ENCODE measurements at regions not wholly inside any gene's neighbourhood (a gene's known extent, or its start where the extent isn't known, plus 50 kb on each side); places are given as distances from the start of the nearest gene placed in this dataset.

DNA sequence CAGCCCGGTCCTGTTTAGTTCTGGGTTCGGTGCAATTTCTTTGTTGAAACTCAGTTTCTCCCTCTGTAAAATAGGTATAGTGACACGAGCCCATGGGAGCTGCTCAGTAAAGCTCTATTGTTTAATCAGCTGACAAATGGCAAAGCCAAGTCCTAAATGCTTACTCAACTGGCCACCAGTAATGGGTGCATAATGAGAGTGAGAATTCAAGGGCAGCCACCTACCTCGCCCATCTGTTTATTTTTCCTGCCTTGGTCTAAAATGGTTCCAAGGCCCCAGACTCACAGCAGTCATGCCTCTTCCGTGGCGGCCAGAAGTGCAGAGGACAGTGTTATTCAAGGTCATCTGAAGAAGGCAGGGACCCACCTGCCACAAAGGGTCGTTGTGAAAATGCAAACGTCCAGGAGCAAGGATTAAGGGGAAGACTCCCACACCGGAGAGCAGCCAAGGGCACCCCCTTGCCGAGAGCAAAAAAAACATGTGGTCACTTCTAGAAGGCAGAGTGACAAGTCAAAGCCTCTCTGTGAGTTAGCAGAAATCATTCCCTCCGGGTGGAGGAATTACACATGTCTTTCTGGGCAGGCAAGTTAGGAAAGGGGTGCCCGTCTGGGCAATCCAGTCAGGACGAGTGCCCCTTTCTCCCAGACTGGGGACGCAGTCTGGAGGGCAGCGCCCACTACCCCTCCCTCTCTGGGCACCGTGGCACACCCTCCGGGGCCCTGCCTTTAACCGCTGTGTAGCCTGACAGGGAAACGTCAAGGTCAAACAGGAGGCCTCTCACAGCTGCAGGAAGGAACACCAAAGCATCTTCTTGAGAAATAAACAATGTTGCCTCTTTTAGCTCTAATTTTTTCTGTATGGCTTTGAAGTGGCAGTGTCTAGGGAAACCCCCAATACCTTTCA lies 186.2 kb downstream of the FOXO1 start:
- H3K4me3 ChIP-seq (ENCODE audit: insufficient read depth, low read depth, low read length) = no peak overlapping the region
- no peak for DNase-seq
- no peaks in the 10 kb centered on the region for H3K36me3 ChIP-seq (replicated peaks; ENCODE audit: control insufficient read depth, insufficient read depth, low read length)
- no peaks in the 10 kb centered on the region for H3K27me3 ChIP-seq (ENCODE audit: control insufficient read depth, insufficient read depth, low read length)

DNA sequence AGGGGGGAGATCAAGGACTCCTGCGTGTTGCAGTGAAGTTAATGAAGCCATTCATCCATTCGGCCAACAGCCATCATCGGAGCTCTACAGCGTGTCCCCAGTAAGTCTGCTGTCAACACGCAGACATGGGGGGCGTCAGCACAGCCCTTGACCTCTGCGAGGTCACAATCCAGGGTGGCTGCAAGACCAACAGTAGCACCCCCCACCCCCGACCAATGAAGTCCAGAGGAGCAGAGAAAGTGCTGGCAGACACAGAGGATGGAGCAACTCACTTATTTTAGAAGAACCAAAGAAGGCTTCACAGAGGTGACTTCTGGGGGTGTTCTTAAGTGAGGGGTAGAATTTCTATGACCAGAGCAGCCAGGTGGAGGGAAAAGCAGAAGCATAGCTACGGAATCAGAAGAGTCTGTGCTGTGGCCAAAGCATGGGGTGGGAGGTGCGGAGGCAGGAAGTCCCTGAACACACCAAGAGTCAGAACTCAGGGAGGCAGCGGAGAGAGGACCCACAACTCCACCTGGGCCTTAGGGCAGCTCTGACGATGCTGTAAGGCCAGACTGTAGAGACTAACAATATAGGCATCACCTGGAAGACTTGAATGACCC lies 185.4 kb downstream of the FOXO1 start:
- H3K36me3 ChIP-seq (replicated peaks; ENCODE audit: control insufficient read depth, insufficient read depth, low read length) = no peaks in the 10 kb centered on the region
- H3K4me3 ChIP-seq (ENCODE audit: insufficient read depth, low read depth, low read length) = no peak overlapping the region
- no peak for DNase-seq
- H3K27me3 ChIP-seq (ENCODE audit: control insufficient read depth, insufficient read depth, low read length) = no peaks in the 10 kb centered on the region

DNA sequence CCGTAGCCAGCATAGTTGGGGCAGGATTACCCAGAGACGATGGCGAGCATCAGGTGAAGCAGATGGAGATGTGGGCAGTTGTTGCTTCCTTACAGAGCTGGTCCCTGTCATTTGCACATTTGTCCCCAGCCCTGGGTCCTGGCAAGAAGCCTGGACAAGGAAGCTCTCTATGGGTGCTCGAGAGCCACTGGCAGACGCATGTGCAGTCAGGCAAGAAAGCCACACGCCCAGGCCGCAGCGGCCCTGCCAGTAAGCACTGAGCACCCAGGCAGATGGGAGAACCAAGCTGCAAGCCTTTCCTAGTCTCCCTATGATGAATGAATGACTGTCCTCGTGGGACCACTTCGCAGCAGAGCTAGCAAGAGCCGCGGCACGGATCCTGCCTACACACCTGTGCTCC lies 182.8 kb downstream of the FOXO1 start:
- no peaks in the 10 kb centered on the region for H3K27me3 ChIP-seq (ENCODE audit: control insufficient read depth, insufficient read depth, low read length)
- no peak for DNase-seq
- H3K36me3 ChIP-seq (replicated peaks; ENCODE audit: control insufficient read depth, insufficient read depth, low read length) = no peaks in the 10 kb centered on the region
- no peak overlapping the region for H3K4me3 ChIP-seq (ENCODE audit: insufficient read depth, low read depth, low read length)

DNA sequence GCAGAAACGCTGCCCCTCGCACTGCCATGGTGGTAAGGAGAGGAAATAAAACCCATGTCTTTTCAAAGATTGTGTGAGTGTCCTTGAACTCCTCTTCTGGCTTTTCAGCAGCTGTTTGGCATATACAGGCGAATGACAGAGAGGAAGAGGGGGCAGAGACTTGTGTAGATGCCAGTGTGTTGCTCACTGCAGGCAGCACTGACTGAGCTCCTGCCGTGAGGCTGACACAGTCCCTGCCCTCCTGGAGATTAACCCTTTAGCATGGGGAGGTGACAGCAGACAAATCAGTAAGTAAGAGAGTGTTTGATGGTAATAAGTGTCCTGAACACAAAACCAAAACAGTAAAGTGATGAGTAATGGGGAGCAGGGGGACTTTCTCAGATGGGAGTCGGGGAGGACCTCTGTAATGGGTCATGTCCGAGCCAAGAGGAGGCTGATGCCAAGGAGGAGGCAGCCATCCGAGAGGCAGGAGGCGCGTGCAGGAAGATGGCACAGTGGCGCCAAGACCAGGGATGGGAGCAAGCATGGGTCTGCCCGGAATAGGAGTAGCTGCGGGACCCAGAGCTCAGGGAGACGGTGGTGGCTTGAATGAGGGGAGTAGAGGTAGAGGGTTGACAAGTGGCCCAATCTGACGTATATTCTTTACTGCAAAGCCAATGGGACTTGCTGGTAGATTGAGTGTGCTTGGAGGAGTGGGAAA lies 182.2 kb downstream of the FOXO1 start:
- Histone ChIP-seq H3K4me3 (ENCODE audit: insufficient read depth, low read depth, low read length) (no peak overlapping the region), H3K27me3 (ENCODE audit: control insufficient read depth, insufficient read depth, low read length) (no peaks in the 10 kb centered on the region), H3K36me3 (replicated peaks; ENCODE audit: control insufficient read depth, insufficient read depth, low read length) (no peaks in the 10 kb centered on the region)
- DNase-seq = no peak

DNA sequence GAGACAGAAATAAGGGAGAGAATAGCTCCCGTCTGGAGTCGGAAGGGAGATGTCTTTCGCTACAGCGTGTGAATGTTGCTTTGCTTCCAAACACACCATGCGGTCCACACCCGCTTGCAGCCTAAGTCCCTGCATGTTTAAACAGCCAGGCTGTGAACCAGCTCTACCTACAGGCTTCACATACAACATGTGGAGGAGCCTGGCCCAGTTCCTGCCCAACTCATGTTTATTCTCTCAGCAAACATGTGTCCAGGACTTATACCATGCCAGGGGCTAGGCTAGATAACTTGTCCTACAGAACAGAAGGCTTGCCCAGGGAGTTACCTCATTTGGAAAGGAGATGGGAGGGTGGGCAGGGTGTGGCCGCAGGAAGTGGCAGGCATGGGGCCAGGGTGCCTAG lies 181.5 kb downstream of the FOXO1 start:
- Histone ChIP-seq H3K36me3 (replicated peaks; ENCODE audit: control insufficient read depth, insufficient read depth, low read length) (no peaks in the 10 kb centered on the region), H3K4me3 (ENCODE audit: insufficient read depth, low read depth, low read length) (no peak overlapping the region), H3K27me3 (ENCODE audit: control insufficient read depth, insufficient read depth, low read length) (no peaks in the 10 kb centered on the region)
- no peak for DNase-seq

DNA sequence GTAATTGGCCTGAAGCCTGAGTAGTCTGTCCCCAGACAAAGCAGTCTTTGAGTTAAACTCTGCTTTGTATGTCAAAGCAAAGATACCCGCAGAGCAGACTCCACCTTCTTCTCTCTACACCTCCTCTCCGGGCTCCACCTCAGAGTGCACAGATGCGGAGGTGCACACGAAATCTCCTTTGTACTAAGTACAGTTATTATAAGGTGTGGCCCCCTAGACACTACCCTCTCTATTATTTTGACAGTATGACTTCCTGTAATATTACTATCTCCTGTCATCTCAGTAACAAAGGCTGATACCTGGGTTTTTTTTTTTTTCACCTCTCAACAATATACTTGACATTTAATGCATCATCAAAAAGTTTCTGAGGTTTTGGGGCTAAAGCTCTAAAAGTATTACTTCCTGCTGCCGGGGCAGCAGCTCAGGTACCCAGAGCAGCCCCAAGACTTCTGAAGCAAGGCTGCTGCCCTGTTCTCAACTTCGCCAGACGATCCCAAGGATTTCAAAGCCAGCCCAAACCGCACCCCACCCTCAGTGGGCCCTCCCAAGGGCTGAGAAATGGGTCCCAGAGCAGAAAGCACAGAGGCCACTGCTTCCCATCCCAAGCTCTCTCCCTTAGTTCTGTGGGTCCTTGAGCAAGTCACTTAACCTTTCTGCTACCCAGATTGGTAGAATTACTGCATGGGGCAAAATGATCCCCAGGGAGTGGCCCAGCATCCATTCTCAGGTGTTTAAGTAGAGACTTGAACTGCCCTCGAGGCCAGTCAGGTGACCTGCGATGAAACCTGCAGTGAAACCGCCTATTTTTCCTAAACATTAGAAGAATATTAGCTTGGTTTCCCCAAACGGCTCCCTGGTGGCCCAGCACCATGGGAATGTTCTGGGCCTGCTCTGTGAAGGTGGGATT lies 180.6 kb downstream of the FOXO1 start:
- H3K36me3 ChIP-seq (replicated peaks; ENCODE audit: control insufficient read depth, insufficient read depth, low read length) = no peaks in the 10 kb centered on the region
- DNase-seq = peak; percentile 61
- no peaks in the 10 kb centered on the region for H3K27me3 ChIP-seq (ENCODE audit: control insufficient read depth, insufficient read depth, low read length)
- no peak overlapping the region for H3K4me3 ChIP-seq (ENCODE audit: insufficient read depth, low read depth, low read length)

DNA sequence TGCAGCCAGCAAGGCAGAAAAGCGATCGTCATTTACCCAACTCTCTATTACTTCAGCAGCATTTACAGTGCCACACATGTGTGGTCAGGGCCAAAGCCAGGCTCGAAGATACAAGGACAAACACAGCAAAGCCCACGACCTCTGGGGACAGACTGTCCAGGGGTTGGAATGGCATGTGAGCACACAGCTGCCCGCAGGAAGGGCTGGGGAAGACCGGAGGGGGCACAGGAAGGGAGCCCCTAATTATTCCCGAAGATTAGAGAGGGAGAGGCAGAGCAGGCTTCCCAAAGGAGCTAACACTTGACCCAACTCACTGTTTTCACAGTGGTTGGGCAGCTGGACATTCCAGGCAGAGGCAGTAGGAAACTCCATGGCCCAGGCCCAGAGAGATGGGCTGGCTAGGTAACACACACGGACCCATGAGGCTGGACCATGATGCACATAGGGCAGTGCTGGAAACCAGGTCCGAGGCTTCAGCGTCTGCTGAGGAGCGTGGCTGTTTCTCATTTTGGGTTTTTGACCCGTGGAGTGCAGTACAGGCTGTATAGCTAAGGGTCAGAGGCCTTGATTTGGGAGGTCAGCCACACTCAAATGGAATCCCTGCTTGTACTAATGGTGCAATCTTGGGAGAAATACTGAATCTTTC lies 179.8 kb downstream of the FOXO1 start:
- DNase-seq = no peak
- no peaks in the 10 kb centered on the region for H3K27me3 ChIP-seq (ENCODE audit: control insufficient read depth, insufficient read depth, low read length)
- H3K4me3 ChIP-seq (ENCODE audit: insufficient read depth, low read depth, low read length) = no peak overlapping the region
- H3K36me3 ChIP-seq (replicated peaks; ENCODE audit: control insufficient read depth, insufficient read depth, low read length) = no peaks in the 10 kb centered on the region

DNA sequence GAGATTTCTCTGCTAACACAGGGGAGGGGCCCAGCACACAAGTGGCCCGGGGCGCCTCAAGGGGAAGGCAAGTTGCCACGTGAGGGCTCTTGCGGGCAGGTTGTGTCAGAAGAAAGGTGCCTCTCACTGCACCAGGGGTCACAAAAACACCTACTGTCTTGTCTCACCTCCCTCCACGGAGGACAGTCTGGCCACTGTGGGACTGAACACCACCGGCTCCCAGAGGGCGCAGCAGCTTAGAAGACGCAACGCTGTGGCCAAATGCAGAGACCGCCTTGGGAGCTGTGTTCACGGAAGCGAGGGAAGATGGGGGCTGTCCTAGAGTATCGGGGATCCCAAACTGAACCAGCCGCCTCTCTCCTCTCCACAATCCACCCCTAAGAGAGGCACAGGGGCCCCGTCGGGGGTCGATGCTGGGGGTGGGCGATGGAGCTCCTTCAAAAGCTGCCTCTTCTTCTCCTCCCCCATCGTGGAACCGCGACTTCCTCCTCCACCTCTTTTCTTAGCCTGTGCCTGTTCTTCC lies 177.5 kb downstream of the FOXO1 start:
- DNase-seq = no peak
- Histone ChIP-seq H3K27me3 (ENCODE audit: control insufficient read depth, insufficient read depth, low read length) (no peaks in the 10 kb centered on the region), H3K4me3 (ENCODE audit: insufficient read depth, low read depth, low read length) (no peak overlapping the region), H3K36me3 (replicated peaks; ENCODE audit: control insufficient read depth, insufficient read depth, low read length) (no peaks in the 10 kb centered on the region)

DNA sequence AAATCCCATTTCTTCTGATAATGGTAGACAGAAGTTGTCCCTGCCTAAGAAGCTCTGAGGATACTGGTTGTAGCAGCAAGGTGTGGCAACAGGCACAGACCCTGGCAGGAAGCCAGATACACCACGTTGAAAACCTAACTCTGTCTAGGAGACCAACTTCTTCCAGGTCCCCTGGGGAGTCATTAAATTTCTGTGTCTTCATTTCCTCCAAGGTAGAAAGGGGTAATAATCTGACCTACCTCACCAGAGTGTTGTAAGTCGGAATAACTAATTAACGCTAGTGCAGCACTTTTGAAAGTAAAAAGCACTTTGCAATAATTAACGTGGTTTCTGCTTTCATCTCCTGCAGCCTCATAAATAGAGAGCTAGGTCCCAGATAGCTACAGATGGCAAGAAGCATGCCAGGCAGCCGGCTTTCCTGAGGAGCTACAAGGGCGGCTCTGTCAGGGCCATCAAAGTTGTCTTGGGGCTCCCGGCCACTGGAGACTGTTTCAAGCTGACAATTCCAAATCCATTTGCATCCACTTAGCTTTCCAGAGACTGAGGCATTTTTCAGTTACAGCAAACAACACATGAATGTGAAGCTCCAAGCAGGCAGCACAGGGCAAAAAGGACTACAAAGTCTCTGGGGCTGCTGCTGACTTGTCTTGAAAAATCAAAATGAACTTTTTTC lies 176.2 kb downstream of the FOXO1 start:
- H3K27me3 ChIP-seq (ENCODE audit: control insufficient read depth, insufficient read depth, low read length) = no peaks in the 10 kb centered on the region
- H3K4me3 ChIP-seq (ENCODE audit: insufficient read depth, low read depth, low read length) = no peak overlapping the region
- no peak for DNase-seq
- no peaks in the 10 kb centered on the region for H3K36me3 ChIP-seq (replicated peaks; ENCODE audit: control insufficient read depth, insufficient read depth, low read length)

DNA sequence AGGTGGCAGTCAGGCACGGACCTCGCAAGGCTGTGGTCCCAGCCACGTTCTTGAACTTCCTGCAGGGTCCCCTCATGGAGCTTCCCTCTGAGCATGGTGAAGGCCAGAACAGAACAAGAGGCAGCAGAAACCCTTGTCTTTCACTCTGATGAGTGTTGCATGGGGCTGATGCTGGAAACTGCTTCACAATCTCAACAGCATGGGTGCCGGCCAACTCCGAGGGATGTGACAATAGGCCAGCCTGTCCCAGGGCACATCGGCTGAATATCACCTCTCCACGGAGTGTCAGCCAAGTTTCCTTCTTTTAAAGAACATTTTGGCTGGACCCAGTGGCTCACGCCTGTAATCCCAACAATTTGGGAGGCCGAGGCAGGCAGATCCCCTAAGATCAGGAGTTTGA lies 173.9 kb downstream of the FOXO1 start:
- H3K4me3 ChIP-seq (ENCODE audit: insufficient read depth, low read depth, low read length) = no peak overlapping the region
- no peaks in the 10 kb centered on the region for H3K27me3 ChIP-seq (ENCODE audit: control insufficient read depth, insufficient read depth, low read length)
- DNase-seq = no peak
- H3K36me3 ChIP-seq (replicated peaks; ENCODE audit: control insufficient read depth, insufficient read depth, low read length) = no peaks in the 10 kb centered on the region

DNA sequence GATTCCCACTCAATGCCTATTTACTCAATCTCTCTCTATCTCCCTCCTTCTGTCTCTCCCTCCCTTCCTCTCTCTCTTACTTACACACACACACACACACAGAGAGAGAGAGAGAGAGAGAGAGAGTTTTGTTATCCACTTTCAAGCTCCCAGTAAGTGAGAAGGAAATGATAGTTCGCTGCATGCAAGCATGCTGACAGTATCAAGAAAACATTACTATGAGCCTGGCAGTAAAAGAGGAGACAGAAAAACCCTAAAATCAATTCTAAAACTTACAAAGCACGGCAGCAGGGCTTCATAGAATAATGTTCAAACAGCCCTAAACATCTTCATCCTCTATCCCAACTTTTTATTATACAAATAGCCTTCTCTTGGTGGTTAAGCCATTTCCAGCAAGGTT lies 171.9 kb downstream of the FOXO1 start:
- no peak for DNase-seq
- Histone ChIP-seq H3K36me3 (replicated peaks; ENCODE audit: control insufficient read depth, insufficient read depth, low read length) (no peaks in the 10 kb centered on the region), H3K27me3 (ENCODE audit: control insufficient read depth, insufficient read depth, low read length) (no peaks in the 10 kb centered on the region), H3K4me3 (ENCODE audit: insufficient read depth, low read depth, low read length) (no peak overlapping the region)

DNA sequence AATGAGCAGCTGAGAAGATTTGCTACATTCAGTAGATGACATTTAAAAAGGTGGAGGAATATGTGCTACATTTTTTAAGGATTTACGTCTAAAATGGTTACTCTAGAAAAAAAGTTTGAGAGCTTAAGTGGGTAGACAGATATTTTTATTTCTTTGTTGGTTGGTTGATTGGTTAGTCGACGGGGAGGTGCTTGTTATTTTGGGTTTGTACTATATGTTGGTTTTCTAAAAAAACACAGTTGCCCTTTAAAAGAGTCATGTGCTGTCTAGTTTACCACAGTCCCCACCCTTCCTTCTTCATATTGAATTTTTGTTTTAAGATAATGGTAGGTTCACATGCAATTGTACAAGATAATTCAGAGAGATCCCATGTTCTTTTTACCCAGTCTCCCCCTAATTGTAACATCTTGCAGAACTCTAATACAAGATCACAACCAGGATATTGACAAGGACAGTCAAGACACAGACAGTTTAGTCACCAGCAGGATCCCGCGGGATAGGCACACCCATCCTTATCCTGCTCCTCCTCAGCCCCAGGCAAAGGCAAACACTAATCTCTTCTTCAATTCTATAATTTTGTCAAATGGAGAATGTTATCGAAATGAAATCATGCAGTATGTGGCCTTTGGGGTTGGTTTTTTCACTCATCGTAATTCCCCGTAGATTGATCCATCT lies 171.4 kb downstream of the FOXO1 start:
- Histone ChIP-seq H3K36me3 (replicated peaks; ENCODE audit: control insufficient read depth, insufficient read depth, low read length) (no peaks in the 10 kb centered on the region), H3K4me3 (ENCODE audit: insufficient read depth, low read depth, low read length) (no peak overlapping the region), H3K27me3 (ENCODE audit: control insufficient read depth, insufficient read depth, low read length) (no peaks in the 10 kb centered on the region)
- no peak for DNase-seq

DNA sequence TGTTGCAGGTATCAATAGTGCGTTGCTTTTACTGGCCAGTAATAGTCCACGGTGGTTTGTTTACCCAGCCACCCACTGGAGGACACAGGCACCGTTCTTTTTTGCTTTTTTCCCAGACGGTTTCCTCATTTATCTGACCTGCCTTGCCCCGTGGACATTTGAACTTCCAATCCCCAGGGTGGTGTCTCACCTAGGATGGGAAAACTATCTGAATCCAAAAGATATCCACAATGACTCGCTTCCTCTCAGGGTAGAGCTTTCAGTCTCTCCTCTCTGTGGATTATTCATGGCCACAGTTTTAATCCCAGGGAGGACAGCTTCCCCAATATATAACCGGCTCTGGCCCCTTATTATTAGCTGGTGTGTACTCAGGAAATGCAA lies 170.8 kb downstream of the FOXO1 start:
- Histone ChIP-seq H3K4me3 (ENCODE audit: insufficient read depth, low read depth, low read length) (no peak overlapping the region), H3K27me3 (ENCODE audit: control insufficient read depth, insufficient read depth, low read length) (no peaks in the 10 kb centered on the region), H3K36me3 (replicated peaks; ENCODE audit: control insufficient read depth, insufficient read depth, low read length) (no peaks in the 10 kb centered on the region)
- DNase-seq = no peak
